ENCODE measurements at regions not wholly inside any gene's neighbourhood (a gene's known extent, or its start where the extent isn't known, plus 50 kb on each side); places are given as distances from the start of the nearest gene placed in this dataset.

GRCh38 chr2:47259829-47260228, 83.5 kb upstream of the CALM2 start:
- Histone ChIP-seq H3K27me3 (no peaks in the 10 kb centered on the region), H3K27ac (no peak overlapping the region), H3K36me3 (no peaks in the 10 kb centered on the region), H3K4me3 (no peak overlapping the region), H3K9me3 (no peaks in the 10 kb centered on the region), H3K4me1 (no peaks in the 10 kb centered on the region)
- 89 to 94% methylated on average over 3 of the region's 3 CpGs for WGBS, 2 donors
- no peak for TF ChIP-seq CTCF (IDR thresholded peaks at IDR 0.05)
- ATAC-seq (no peak), DNase-seq (no peak)
- intact Hi-C loops (cut with DNase I) = no loop called here

- Histone ChIP-seq H3K27me3 (no peaks in the 10 kb centered on the region), H3K9me3 (no peaks in the 10 kb centered on the region), H3K36me3 (no peaks in the 10 kb centered on the region), H3K4me1 (no peaks in the 10 kb centered on the region), H3K4me3 (no peak overlapping the region), H3K27ac (no peak overlapping the region)
- no peak for TF ChIP-seq CTCF (IDR thresholded peaks at IDR 0.05)
- no peak for ATAC-seq
- intact Hi-C loops (cut with DNase I) = no loop called here
- DNase-seq = no peak
- WGBS, 2 donors = 96% methylated on average over 2 of the region's 2 CpGs
Measured at GRCh38 chr2:47257946-47258348, 81.6 kb upstream of the CALM2 start.

- DNase-seq (no peak), ATAC-seq (no peak)
- Histone ChIP-seq H3K4me3 (no peak overlapping the region), H3K27me3 (no peaks in the 10 kb centered on the region), H3K9me3 (no peaks in the 10 kb centered on the region), H3K4me1 (no peaks in the 10 kb centered on the region), H3K36me3 (no peaks in the 10 kb centered on the region), H3K27ac (no peak overlapping the region)
- no peak for TF ChIP-seq CTCF (IDR thresholded peaks at IDR 0.05)
- intact Hi-C loops (cut with DNase I) = no loop called here
- 80 to 82% methylated on average over 9 of the region's 9 CpGs for WGBS, 2 donors
Measured at GRCh38 chr2:47256416-47257087, 80.2 kb upstream of the CALM2 start.

- no peak for DNase-seq
- Histone ChIP-seq H3K27me3 (no peaks in the 10 kb centered on the region), H3K9me3 (no peaks in the 10 kb centered on the region), H3K4me1 (no peaks in the 10 kb centered on the region), H3K36me3 (no peaks in the 10 kb centered on the region), H3K4me3 (no peak overlapping the region), H3K27ac (no peak overlapping the region)
- intact Hi-C loops (cut with DNase I) = no loop called here
- no peak for ATAC-seq
- WGBS, 2 donors = 82 to 88% methylated on average over 4 of the region's 4 CpGs
- no peak for TF ChIP-seq CTCF (IDR thresholded peaks at IDR 0.05)
Measured at GRCh38 chr2:47255794-47256193, 79.5 kb upstream of the CALM2 start.

All from heart right ventricle (tissue), 16 donors.